ENCODE measurements at regions not wholly inside any gene's neighbourhood (a gene's known extent, or its start where the extent isn't known, plus 50 kb on each side); places are given as distances from the start of the nearest gene placed in this dataset.
A peak's percentile ranks its signal among the peaks of the same experiment; 100 is the strongest.

- no peak for DNase-seq (ENCODE audit: low read depth)
Measured at GRCh38 chr10:129020651-129021330, 446.2 kb upstream of the MGMT start.

- DNase-seq (ENCODE audit: low read depth) = no peak
Measured at GRCh38 chr10:129021594-129022304, 445.3 kb upstream of the MGMT start.

GRCh38 chr10:129023082-129023481, 444.0 kb upstream of the MGMT start:
- DNase-seq (ENCODE audit: low read depth) = no peak

- no peak for DNase-seq (ENCODE audit: low read depth)
Measured at GRCh38 chr10:129024046-129024445, 443.0 kb upstream of the MGMT start.

GRCh38 chr10:129025787-129026186, 441.3 kb upstream of the MGMT start:
- DNase-seq (ENCODE audit: low read depth) = no peak

GRCh38 chr10:129027906-129028305, 439.1 kb upstream of the MGMT start:
- no peak for DNase-seq (ENCODE audit: low read depth)

GRCh38 chr10:129028451-129028850, 438.6 kb upstream of the MGMT start:
- no peak for DNase-seq (ENCODE audit: low read depth)

GRCh38 chr10:129029051-129029450, 438.0 kb upstream of the MGMT start:
- DNase-seq (ENCODE audit: low read depth) = no peak

GRCh38 chr10:129029851-129030602, 437.0 kb upstream of the MGMT start:
- no peak for DNase-seq (ENCODE audit: low read depth)

- DNase-seq (ENCODE audit: low read depth) = no peak
Measured at GRCh38 chr10:129030603-129030895, 436.5 kb upstream of the MGMT start.

- peak; percentile 33 for DNase-seq (ENCODE audit: low read depth)
Measured at GRCh38 chr10:129030996-129031843, 435.8 kb upstream of the MGMT start.

- no peak for DNase-seq (ENCODE audit: low read depth)
Measured at GRCh38 chr10:129031844-129032150, 435.2 kb upstream of the MGMT start.

- DNase-seq (ENCODE audit: low read depth) = no peak
Measured at GRCh38 chr10:129032372-129033313, 434.4 kb upstream of the MGMT start.

GRCh38 chr10:129033340-129033739, 433.7 kb upstream of the MGMT start:
- DNase-seq (ENCODE audit: low read depth) = no peak

- no peak for DNase-seq (ENCODE audit: low read depth)
Measured at GRCh38 chr10:129033790-129034272, 433.2 kb upstream of the MGMT start.

- peak; percentile 37 for DNase-seq (ENCODE audit: low read depth)
Measured at GRCh38 chr10:129035052-129035827, 431.8 kb upstream of the MGMT start.

- DNase-seq (ENCODE audit: low read depth) = no peak
Measured at GRCh38 chr10:129038522-129038921, 428.5 kb upstream of the MGMT start.

- DNase-seq (ENCODE audit: low read depth) = no peak
Measured at GRCh38 chr10:129039406-129040370, 427.4 kb upstream of the MGMT start.

- DNase-seq (ENCODE audit: low read depth) = no peak
Measured at GRCh38 chr10:129040377-129040776, 426.7 kb upstream of the MGMT start.
